ENCODE measurements at regions not wholly inside any gene's neighbourhood (a gene's known extent, or its start where the extent isn't known, plus 50 kb on each side); places are given as distances from the start of the nearest gene placed in this dataset.
A peak's percentile ranks its signal among the peaks of the same experiment; 100 is the strongest.

DNA sequence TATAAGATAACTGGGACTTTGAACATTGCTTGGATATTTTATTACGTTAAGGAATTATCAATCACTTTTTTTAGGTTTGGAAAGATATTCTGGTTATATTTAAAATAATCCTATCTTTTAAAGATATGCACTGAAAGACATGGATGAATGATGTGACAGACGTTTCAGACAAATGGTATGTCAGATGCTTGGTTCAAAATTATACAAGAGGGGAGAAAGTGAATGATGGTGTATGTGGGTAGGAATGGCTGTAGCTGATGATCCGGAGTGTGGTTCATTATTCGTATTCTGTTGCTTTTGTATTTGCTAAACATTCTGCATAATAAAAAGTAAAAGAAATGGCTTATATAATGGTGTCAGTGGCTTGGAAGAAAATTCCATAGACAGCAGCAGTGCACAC lies 51.0 kb upstream of the SNRPB2 start:
- peaks cover 0 to 2% of the 10 kb centered on the region in 2 donors for H3K9me3 Mint-ChIP-seq
- no peaks in the 10 kb centered on the region for H3K36me3 Mint-ChIP-seq
- DNase-seq (ENCODE audit: low spot score in 2 of 2), result no peak
- ATAC-seq, result no peak
- H3K27ac Mint-ChIP-seq, result no peak overlapping the region

DNA sequence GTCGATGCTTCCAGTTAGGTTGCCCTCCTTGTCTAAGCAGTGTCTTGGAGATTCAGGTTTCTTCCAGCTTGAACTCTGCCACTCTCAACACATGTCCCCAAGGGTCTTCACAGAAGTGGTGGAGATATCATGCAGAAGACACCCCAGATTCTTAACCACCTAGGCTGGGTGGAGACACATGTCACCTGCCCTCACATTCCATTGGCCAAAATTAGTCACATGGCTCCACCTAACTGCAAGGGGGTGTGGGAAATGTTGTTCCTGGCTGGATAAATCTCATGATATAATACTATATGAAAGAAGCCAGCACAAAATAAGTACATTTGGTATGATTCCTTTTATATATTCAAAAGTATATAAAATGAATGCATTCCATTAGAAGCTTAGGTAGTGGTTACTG lies 52.9 kb upstream of the SNRPB2 start:
- H3K36me3 Mint-ChIP-seq, result no peaks in the 10 kb centered on the region
- no peak for ATAC-seq
- H3K27ac Mint-ChIP-seq, result no peak overlapping the region
- H3K9me3 Mint-ChIP-seq, result peaks cover 0 to 5% of the 10 kb centered on the region in 2 donors
- no peak for DNase-seq (ENCODE audit: low spot score in 2 of 2)

DNA sequence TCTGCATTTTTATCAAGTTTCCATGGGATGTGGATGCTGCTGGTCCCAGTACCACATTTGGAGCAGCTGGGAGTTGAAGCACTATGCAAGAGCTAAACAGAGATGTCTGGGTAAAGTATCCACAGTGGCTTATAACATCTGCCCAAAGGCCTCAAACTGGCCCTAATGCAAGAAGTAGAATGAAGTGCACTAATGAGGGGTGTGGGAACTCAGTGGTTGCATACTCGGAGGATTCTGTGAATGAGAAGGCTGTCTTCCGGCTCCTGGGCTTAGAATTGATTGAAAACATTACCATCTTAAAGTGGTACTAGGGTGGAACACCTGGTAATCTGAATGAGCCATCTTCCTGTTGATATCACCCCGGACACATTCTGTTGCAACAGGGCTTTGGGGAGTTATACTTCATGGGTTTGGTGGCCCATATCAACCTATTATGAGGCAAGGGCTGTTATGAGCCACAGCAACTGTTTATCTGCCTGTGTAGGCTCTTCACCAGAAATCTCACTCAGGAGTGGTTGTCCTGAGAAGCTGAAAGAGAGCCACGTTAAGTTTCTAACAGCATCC lies 54.7 kb upstream of the SNRPB2 start:
- H3K27ac Mint-ChIP-seq, result no peak overlapping the region
- ATAC-seq (peak in 1 of 2 donors; percentile 46), DNase-seq (ENCODE audit: low spot score in 2 of 2) (no peak)
- H3K36me3 Mint-ChIP-seq, result no peaks in the 10 kb centered on the region
- H3K9me3 Mint-ChIP-seq, result peaks cover 0 to 9% of the 10 kb centered on the region in 2 donors

DNA sequence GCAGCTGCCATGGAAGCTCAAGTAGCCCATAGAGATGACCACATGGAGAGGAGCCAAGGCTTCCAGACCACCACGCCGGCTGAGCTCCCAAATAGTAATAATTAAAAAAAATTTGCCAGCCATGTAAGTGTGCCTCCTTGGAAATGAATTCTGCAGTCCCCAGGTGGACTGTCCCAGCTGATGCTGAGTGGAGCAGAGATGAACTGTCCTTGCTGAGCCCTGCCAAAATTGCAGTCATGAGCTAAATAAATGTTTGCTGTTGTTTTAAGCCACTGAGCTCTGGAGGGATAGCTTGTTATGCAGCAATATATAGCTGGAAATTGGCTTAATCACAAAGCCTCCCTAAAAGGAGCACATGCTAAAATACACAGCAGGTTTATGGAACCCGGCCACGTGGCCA lies 55.6 kb upstream of the SNRPB2 start:
- Mint-ChIP-seq H3K9me3 (peaks cover 4 to 9% of the 10 kb centered on the region in 2 donors), H3K27ac (no peak overlapping the region), H3K36me3 (peaks cover 0 to 4% of the 10 kb centered on the region in 2 donors)
- ATAC-seq, result no peak
- no peak for DNase-seq (ENCODE audit: low spot score in 2 of 2)

DNA sequence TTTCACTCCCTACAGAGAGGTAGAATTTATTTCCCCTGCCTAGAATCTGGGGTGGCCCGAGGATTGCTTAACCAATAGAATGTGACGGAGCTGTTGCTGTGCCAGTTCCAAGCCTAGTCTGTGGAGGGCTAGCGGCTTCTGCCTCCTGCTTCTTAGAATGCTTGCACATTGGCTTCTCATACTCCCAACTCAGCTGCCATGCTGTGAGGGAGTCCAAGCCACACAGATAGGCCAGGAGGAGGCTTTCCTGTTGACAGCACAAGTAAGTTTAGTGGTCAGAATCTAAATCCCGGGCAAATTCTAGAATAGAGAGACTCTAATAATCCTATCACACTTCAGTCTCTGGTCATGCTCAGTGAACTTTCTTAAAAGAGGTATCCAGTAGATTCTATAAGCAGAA lies 57.5 kb upstream of the SNRPB2 start:
- no peak overlapping the region for H3K27ac Mint-ChIP-seq
- no peak for ATAC-seq
- peaks cover 0 to 4% of the 10 kb centered on the region in 2 donors for H3K36me3 Mint-ChIP-seq
- peaks cover 4 to 9% of the 10 kb centered on the region in 2 donors for H3K9me3 Mint-ChIP-seq
- DNase-seq (ENCODE audit: low spot score in 2 of 2), result no peak

DNA sequence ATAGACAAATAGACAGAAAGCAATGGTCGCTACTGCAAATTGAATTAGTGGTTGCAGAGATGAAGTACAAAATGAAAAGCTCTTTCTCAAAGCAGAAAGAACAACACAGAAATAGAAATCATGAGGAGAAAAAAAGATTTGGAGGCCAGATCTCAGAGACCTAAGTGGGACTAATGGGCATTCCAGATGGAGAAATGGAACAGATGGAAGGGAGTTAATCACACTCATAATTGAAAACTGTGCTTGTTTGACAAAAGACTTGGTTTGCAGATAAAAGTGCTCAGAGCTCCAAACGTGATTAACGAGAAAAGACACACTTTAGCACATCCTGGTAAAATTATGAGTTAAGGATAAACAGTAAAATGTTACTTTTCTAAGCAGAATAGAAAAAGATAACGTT lies 58.1 kb upstream of the SNRPB2 start:
- ATAC-seq (no peak), DNase-seq (ENCODE audit: low spot score in 2 of 2) (no peak)
- Mint-ChIP-seq H3K27ac (no peak overlapping the region), H3K9me3 (peaks cover 4 to 9% of the 10 kb centered on the region in 2 donors), H3K36me3 (peaks cover 0 to 4% of the 10 kb centered on the region in 2 donors)

DNA sequence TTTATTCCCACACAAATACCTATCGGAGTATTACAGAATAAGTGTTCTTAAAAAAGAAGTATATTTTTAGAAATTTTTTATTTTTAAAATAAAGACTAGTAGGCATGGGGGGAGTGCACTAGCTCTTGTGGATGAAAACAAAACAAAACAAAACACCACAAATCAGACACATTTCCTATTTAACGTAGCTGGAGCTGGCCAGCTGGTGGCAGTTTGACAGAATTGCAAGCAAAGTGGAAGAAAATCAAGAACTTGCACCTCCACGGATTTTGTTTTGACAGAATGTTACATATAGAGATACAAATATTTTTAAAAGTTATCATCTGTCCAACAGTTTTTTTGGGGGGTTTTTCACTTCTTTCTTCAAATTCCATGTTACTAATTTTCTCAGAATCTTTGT lies 63.6 kb upstream of the SNRPB2 start:
- peaks cover 0 to 4% of the 10 kb centered on the region in 2 donors for H3K9me3 Mint-ChIP-seq
- H3K36me3 Mint-ChIP-seq, result peaks cover 0 to 4% of the 10 kb centered on the region in 2 donors
- no peak for DNase-seq (ENCODE audit: low spot score in 2 of 2)
- H3K27ac Mint-ChIP-seq, result no peak overlapping the region
- ATAC-seq, result no peak

DNA sequence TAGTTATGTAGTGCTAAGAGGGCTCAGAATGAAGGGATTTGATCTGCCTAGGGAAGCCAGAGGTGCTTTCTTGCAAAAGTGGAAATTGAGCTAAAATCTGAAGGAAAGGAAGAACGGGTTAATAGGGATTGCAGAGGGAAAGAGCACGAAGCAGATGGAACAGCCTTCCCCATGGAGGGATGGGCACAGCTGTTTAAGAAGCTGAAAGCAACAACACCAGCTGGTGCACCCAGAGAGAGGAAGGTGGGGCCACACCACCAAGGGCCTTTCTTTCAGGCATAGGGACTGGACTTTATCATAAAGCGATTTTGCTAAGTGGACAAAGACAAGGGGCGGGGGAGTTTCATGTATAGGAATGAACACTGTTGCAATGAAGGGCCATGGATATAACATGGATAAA lies 65.8 kb upstream of the SNRPB2 start:
- Mint-ChIP-seq H3K27ac (no peak overlapping the region), H3K36me3 (no peaks in the 10 kb centered on the region), H3K9me3 (no peaks in the 10 kb centered on the region)
- DNase-seq (ENCODE audit: low spot score in 2 of 2) (no peak), ATAC-seq (no peak)

DNA sequence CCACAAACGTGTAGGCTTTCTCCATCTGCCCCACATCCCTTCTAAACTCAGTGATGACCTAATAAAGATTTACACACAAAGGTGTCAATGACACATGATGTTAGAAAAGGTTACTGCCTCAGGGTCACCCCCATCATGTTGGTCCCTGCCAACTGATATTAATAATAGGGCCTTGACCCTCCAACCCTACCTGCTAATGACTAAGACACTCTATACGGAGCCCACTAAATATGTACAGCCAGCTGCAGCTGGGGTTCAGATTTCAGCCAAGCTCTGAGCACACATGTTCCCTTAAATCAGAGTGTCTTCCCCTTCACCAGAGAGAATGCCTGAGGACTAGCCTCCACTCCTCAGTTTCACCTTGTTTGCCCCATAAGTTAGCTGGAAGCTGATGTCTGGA lies 67.4 kb upstream of the SNRPB2 start:
- ATAC-seq (no peak), DNase-seq (ENCODE audit: low spot score in 2 of 2) (no peak)
- no peaks in the 10 kb centered on the region for H3K36me3 Mint-ChIP-seq
- H3K27ac Mint-ChIP-seq, result no peak overlapping the region
- no peaks in the 10 kb centered on the region for H3K9me3 Mint-ChIP-seq

DNA sequence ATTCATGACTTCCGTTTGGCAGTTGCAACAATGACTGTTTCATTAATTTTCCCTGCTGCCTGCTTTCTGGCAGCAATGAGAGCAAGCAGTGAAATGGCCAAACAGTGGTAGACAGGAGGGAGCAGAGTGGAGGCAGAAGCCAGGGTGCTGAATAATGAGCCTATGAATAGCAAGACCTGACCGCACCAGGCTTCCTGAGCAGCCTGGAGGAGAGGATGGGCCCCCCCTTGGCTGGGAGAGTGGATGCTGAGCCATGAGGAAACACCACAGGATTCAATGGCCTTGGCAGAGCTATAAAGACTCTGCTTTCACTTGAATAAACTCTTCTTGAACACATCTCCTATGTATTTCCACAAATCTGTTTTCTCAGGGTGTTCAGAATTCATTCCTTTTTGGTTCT lies 68.1 kb upstream of the SNRPB2 start:
- peaks cover 0 to 4% of the 10 kb centered on the region in 2 donors for H3K9me3 Mint-ChIP-seq
- no peak overlapping the region for H3K27ac Mint-ChIP-seq
- no peak for ATAC-seq
- DNase-seq (ENCODE audit: low spot score in 2 of 2), result no peak
- H3K36me3 Mint-ChIP-seq, result no peaks in the 10 kb centered on the region

DNA sequence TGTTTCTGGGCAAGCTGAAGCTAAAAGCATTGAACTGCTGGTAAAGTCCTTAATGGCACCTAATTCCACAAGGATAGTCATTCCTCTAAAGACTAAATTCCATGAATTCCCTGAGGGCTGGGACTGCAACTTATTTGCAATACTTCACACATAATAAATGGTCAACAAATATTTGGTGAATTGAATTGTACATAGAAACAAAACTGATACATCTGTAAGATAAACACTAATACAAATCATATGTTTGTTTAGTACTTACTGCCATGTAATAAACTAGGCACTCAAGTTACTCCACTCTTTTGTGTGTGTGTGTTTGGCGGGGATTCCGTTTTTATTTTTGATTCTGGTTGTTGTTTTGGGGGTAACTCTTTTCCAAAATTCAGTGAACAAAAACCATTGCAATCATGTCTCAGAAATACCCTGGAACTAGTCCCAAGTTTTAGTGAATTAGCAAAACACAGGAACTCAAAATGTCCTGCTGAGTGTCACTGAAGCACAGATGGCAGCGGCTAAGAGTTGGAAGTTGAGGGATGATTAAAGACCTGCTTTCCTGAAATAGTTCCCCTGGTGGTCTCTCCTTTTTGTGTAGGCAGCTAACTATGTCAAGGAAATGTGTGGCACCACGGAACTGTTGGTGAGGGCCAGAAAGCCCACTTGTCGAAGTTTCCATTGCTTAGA lies 74.8 kb upstream of the SNRPB2 start:
- H3K9me3 Mint-ChIP-seq, result peaks cover 0 to 4% of the 10 kb centered on the region in 2 donors
- H3K36me3 Mint-ChIP-seq, result no peaks in the 10 kb centered on the region
- DNase-seq (ENCODE audit: low spot score in 2 of 2) (no peak), ATAC-seq (no peak)
- H3K27ac Mint-ChIP-seq, result no peak overlapping the region

DNA sequence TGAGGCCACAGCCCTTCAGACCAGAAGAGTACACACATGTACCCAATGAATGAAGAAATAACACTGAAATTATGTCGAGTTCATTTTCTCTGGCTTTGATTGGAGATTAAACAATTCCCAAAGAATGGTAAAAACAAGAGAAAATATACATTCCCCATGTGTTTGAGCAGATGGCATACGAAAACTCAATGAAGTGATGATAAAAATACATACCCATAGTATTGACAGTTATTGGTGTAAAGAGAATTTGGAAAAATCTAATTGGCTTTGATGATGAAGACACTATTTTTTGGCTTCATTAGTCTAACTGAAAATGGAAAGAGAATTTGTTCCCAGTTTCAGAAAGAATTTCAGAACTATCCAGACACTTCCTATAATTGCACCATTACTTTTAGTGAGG lies 76.6 kb upstream of the SNRPB2 start:
- peaks cover 0 to 4% of the 10 kb centered on the region in 2 donors for H3K9me3 Mint-ChIP-seq
- ATAC-seq, result no peak

DNA sequence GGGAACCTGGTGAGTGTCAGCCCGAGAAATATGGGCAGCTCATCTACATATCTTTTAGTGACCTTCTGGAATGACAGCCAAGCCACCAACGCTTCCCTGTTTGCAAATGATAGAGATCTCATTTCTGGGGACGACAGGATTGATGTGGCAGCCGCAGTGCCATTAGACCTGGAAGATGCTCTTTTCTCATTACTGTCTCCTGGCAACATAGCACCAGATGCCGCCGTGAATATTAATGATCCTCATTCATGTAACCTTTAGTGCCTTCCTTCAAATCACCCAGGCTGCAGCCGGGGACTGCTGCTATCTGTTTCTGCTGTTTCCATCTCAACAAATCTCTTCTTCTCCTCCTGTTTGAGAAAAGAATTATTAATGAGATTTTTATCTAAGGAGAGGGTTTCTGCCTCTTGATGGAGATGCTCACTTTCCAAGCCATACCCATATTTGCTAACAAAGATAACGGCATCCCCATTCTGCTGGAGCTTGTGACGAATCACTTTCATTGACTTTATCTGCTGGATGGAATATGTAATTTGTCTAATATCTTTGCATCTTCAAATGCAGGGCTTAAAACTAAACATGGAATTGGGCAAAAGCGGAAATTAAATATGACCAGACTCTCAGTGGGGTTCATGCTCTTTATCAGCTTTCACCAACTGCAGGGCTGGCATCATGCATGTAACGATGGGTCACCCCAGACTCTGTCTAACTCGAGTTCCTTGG lies 74.8 kb upstream of the KIF16B start:
- DNase-seq (ENCODE audit: low spot score in 2 of 2), result no peak
- no peak for ATAC-seq
- H3K36me3 Mint-ChIP-seq, result no peaks in the 10 kb centered on the region
- H3K27ac Mint-ChIP-seq, result no peak overlapping the region
- no peaks in the 10 kb centered on the region for H3K9me3 Mint-ChIP-seq

More for the DNA sequence above, 76.6 kb upstream of the SNRPB2 start:
- H3K27ac Mint-ChIP-seq, result no peak overlapping the region
- no peak for DNase-seq (ENCODE audit: low spot score in 2 of 2)
- H3K36me3 Mint-ChIP-seq, result no peaks in the 10 kb centered on the region

DNA sequence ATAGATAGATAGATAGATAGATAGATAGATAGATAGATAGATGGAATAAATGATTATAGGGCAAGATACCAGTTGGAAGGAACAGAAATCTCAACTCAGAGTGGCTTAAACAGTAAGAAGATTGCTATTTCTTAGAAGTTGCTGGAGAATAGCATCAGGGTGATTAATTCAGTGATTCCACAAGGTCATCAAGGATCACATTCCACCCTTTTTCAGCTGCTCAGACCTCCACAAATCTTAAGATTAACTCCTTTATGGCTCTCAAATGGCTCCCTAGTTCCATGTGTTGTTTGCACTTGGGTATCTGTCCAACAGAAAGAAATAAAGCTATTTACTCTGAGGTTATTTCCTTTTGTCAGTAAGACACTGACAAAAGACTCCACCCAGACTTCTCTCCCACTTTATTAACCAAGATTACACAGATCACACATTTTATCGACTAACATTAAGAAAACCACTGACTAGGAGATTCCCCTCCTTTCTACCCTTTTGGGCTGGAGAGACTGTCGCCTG lies 68.3 kb upstream of the KIF16B start:
- no peak for ATAC-seq
- H3K27ac Mint-ChIP-seq, result no peak overlapping the region
- no peak for DNase-seq (ENCODE audit: low spot score in 2 of 2)
- no peaks in the 10 kb centered on the region for H3K36me3 Mint-ChIP-seq
- H3K9me3 Mint-ChIP-seq, result no peaks in the 10 kb centered on the region

DNA sequence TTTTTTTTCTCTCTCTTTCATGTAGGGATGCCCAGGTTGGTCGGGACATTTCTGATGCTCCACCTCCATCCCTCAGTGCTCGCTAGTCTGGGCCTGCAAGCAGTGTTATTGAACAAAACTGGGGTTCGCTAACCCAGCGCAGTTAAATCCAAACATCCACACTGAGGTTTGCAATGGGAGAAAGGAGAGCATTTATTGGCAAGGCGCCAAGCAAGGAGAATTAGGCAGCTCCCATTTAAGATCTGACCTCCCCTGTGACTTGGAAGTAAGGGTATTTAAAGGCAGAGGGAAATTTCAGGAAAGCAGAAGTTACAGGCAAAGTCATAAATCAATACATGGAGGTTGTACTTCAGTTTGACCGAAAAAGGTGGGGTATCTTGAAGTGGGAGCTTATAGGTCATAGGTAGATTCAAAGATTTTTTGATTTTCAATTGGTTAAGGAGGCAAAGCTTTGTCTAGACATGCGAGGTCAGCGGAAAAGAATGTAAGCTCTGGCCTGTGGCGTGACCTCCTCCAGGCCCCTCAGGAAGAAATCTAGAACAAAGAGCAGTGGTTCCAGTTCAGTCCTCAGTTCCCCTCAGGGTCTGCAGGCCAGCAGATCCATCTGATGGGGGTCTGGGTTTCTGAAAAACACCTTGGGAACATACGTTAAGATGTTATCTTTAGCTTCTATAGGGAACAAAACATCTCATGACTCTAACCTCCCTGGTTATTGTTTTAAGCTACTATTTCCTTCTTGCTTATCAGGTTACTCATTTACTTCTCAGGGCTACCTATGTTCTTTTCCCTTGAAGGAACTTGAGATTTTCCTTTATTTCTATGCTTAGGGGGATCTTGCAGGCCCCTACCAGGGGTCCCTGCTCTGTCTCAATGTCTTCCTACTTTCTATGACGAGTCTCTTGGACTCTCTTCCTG lies 66.0 kb upstream of the KIF16B start:
- no peak for DNase-seq (ENCODE audit: low spot score in 2 of 2)
- no peak overlapping the region for H3K27ac Mint-ChIP-seq
- H3K9me3 Mint-ChIP-seq, result no peaks in the 10 kb centered on the region
- no peaks in the 10 kb centered on the region for H3K36me3 Mint-ChIP-seq
- no peak for ATAC-seq

DNA sequence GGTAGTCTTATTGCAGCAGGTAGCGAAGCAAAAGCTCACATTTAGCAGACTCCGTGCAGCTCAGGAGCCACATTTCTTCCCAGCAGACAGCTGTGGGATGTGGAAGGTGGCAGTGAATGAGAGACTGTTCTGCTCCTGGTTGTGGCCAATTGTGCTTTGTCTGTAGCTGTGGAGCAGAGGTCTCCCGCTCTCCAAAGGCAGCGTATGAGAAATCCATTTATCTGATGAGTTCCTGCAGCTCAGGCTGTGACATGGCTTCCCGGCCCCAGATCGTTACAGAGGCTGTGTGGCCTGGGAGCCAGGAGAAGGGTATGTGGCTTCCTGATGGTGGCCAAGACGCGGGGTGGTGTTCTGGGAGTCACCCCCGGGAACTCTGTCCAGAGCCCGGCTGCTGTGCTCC lies 64.5 kb upstream of the KIF16B start:
- H3K27ac Mint-ChIP-seq, result no peak overlapping the region
- H3K9me3 Mint-ChIP-seq, result no peaks in the 10 kb centered on the region
- no peak for ATAC-seq
- no peaks in the 10 kb centered on the region for H3K36me3 Mint-ChIP-seq
- no peak for DNase-seq (ENCODE audit: low spot score in 2 of 2)

DNA sequence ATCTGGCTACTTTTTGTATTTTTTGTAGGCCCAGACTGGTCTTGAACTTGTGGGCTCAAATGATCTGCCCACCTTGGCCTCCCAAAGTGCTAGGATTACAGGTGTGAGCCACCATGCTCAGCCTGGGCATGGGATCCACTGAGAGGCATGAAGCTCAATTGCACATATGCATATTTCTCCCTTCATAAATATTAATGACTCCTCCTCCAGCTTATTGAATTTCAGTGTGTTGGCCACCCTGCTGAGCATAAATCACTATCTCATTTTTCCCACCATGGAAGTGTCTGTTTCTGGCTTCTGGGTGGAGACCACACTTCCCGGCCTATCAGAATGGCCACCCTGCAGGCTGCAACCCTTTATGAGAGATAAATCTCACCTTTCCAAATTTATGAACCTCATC lies 53.6 kb upstream of the KIF16B start:
- peaks cover 0 to 3% of the 10 kb centered on the region in 2 donors for H3K9me3 Mint-ChIP-seq
- H3K27ac Mint-ChIP-seq, result no peak overlapping the region
- ATAC-seq, result no peak
- DNase-seq (ENCODE audit: low spot score in 2 of 2), result no peak
- H3K36me3 Mint-ChIP-seq, result peaks cover 0 to 4% of the 10 kb centered on the region in 2 donors

All from activated naive CD4-positive, alpha-beta T cell treated with anti-CD3 and anti-CD28 coated beads, Interleukin-2, amount 50 U/mL, for 72 hours (primary cell).